Pancreas (tissue), 10 donors: ENCODE measurements at regions not wholly inside any gene's neighbourhood (a gene's known extent, or its start where the extent isn't known, plus 50 kb on each side); places are given as distances from the start of the nearest gene placed in this dataset.

ENCODE experiments used
- ATAC-seq, 4 donors: fragments of 200-7000 bp; cut with Tn5 transposase; one replicate each; pipeline versions ENCODE4 v1.8.0 to v1.9.1; 2020; ENCODE audit warnings: mild to moderate bottlenecking in 4 of 4, moderate library complexity in 4 of 4
- DNase-seq, 6 donors: peaks; one replicate each; pipeline ENCODE4 v3.0.0-alpha.2; 2020
- FAIRE-seq: peaks from 2 replicates; lab custom pipeline; 2012; peaks lifted over from hg19 to GRCh38; lab: Jason Lieb, UNC
- H3K27ac ChIP-seq, 4 donors: fragments of 200-600 bp; sonication (generic); 1 replicate in 3 of 4; 2 replicates in 1 of 4; pipeline versions ENCODE4 v1.5.0 to v1.8.0; 2020
- H3K27me3 ChIP-seq, 4 donors: fragments of 200-600 bp; one replicate each; pipeline ENCODE4 v1.8.0; 2021
- H3K36me3 ChIP-seq, 3 donors: fragments of 200-600 bp; sonication (generic) in 1 of 3; one replicate each; pipeline versions ENCODE4 v1.5.0 to v1.8.0; 2020 to 2021
- H3K4me1 ChIP-seq, 3 donors: fragments of 200-600 bp; one replicate each; pipeline ENCODE4 v1.8.0; 2021
- H3K4me3 ChIP-seq, 4 donors: fragments of 200-600 bp; sonication (generic) in 2 of 4; one replicate each; pipeline versions ENCODE4 v1.5.0 to v1.8.0; 2020 to 2021
- H3K9me3 ChIP-seq, 4 donors: fragments of 200-600 bp; one replicate each; pipeline ENCODE4 v1.8.0; 2021
- WGBS, 2 donors: extraction: QIAGEN DNeasy Blood & Tissue Kit; methylation state at CpG; one replicate each; pipeline ENCODE4 v1.1.7; 2013; 5-methylcytosine and 5-hydroxymethylcytosine counted together
- intact Hi-C, 3 donors: fragments of 100-400 bp; cut with DNase I; formaldehyde crosslinking; loops; one replicate each; pipeline versions ENCODE4 v1.11.1 to v1.14.2; 2022
- TF ChIP-seq, protein P1 (sequence below), 4 donors: fragments of 200-600 bp; sonication (generic) in 3 of 4; IDR thresholded peaks; one replicate each; pipeline versions ENCODE4 v1.5.0 to v1.8.0; 2021; ENCODE audit warnings: antibody characterized with exemption in 4 of 4
- donor health status: healthy with polysubstance abuse.
- donor health status: DM: no; HTN: no; CAD: no; lungs with moderate emphysema.
- donor health status: DM: no; HTN: no; CAD: no.
- donor health status: control.
- donor health status: control.
- donor health status: Bipolar disorder and iron deficiency.
- donor health status: DM: yes; HTN: yes; CAD: no.
- donor health status: DM: no; HTN: no; CAD: no.
- donor health status: DM: no; HTN: no; CAD: no.
- donor health status: DM: yes; HTN: yes; CAD: no.

DNA sequence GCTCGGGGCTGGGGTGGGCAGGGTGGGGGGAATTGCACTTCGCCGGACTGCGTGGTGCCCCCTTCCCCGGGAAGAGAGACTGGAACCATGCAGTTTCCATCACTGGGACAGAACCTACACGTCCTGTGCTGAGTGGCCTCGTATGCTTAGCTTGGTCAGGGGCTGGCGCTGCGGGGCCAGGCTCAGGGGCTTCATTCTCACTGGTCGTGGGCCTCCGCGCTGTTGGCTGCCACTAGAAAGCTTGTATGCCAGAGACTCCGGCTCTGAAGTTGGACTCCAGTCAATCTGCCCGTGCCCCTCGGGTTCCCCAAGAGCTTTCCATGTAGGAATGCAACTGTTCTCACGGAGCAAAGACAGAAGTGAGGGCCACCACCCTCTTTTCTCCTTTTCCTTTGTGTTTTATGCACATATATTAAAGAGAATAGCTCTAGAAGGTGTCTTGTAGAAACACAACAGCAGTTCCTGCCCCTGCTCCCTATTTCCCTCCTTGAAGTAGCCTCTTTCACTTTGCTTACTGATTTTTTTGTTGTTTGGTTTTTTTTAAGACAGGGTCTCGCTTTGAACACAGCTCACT is 64.0 kb upstream of the YWHAQ start:
- 83 to 89% methylated on average over 17 of the region's 17 CpGs for WGBS, 2 donors
- no peaks in the 10 kb centered on the region for H3K9me3 ChIP-seq
- H3K36me3 ChIP-seq, result no peaks in the 10 kb centered on the region
- H3K4me1 ChIP-seq, result no peaks in the 10 kb centered on the region
- ATAC-seq (no peak), DNase-seq (no peak), FAIRE-seq (no peak)
- TF ChIP-seq, protein P1, sequence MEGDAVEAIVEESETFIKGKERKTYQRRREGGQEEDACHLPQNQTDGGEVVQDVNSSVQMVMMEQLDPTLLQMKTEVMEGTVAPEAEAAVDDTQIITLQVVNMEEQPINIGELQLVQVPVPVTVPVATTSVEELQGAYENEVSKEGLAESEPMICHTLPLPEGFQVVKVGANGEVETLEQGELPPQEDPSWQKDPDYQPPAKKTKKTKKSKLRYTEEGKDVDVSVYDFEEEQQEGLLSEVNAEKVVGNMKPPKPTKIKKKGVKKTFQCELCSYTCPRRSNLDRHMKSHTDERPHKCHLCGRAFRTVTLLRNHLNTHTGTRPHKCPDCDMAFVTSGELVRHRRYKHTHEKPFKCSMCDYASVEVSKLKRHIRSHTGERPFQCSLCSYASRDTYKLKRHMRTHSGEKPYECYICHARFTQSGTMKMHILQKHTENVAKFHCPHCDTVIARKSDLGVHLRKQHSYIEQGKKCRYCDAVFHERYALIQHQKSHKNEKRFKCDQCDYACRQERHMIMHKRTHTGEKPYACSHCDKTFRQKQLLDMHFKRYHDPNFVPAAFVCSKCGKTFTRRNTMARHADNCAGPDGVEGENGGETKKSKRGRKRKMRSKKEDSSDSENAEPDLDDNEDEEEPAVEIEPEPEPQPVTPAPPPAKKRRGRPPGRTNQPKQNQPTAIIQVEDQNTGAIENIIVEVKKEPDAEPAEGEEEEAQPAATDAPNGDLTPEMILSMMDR (IDR thresholded peaks at IDR 0.05), result no peak
- no peaks in the 10 kb centered on the region for H3K27me3 ChIP-seq
- no peak overlapping the region for H3K4me3 ChIP-seq
- intact Hi-C loops, result no loop called here
- no peak overlapping the region for H3K27ac ChIP-seq

- Histone ChIP-seq H3K27ac (no peak overlapping the region), H3K4me3 (no peak overlapping the region), H3K27me3 (no peaks in the 10 kb centered on the region), H3K4me1 (no peaks in the 10 kb centered on the region), H3K36me3 (no peaks in the 10 kb centered on the region), H3K9me3 (no peaks in the 10 kb centered on the region)
- TF ChIP-seq, protein P1 (IDR thresholded peaks at IDR 0.05), result no peak
- WGBS, 2 donors, result 74 to 78% methylated on average over 6 of the region's 6 CpGs
- intact Hi-C loops, result no loop called here
- no peak for ATAC-seq
- no peak for FAIRE-seq
- DNase-seq, result no peak
Observed at GRCh38 chr2:9695941-9696340, 65.1 kb upstream of the YWHAQ start.

GRCh38 chr2:9696731-9697130 is 65.9 kb upstream of the YWHAQ start:
- ATAC-seq (no peak), FAIRE-seq (no peak), DNase-seq (no peak)
- TF ChIP-seq, protein P1 (IDR thresholded peaks at IDR 0.05), result no peak
- Histone ChIP-seq H3K27ac (no peak overlapping the region), H3K4me3 (no peak overlapping the region), H3K27me3 (no peaks in the 10 kb centered on the region), H3K9me3 (no peaks in the 10 kb centered on the region), H3K36me3 (no peaks in the 10 kb centered on the region), H3K4me1 (no peaks in the 10 kb centered on the region)
- intact Hi-C loops, result no loop called here
- WGBS, 2 donors, result 63 to 81% methylated on average over 4 of the region's 4 CpGs

DNA sequence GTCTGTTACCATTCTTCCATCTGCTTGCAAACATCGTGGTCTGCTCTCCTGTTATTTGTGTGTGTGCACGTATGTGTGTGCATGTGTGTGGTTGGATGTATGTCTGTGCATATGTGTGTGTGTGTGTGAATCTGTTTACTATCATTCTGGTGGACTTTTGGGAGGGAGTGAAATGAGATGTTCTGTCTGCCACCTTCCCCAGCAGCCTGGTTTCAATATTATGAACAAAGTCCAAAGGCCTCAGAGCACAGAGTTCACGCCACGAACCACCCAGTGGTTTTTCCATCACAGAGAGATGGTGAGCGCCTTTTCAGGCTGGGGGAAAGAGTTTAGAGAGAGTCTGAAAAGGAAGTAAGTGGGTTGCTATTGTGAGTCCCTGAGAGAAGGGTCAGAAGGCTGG is 67.1 kb upstream of the YWHAQ start:
- Histone ChIP-seq H3K4me3 (no peak overlapping the region), H3K27ac (no peak overlapping the region), H3K27me3 (no peaks in the 10 kb centered on the region), H3K4me1 (no peaks in the 10 kb centered on the region), H3K36me3 (no peaks in the 10 kb centered on the region), H3K9me3 (no peaks in the 10 kb centered on the region)
- TF ChIP-seq, protein P1 (IDR thresholded peaks at IDR 0.05), result no peak
- intact Hi-C loops, result no loop called here
- 58 to 85% methylated on average over 5 of the region's 5 CpGs for WGBS, 2 donors
- DNase-seq (no peak), ATAC-seq (no peak), FAIRE-seq (no peak)

- TF ChIP-seq, protein P1 (IDR thresholded peaks at IDR 0.05), result no peak
- no peak for ATAC-seq
- intact Hi-C loops, result no loop called here
- Histone ChIP-seq H3K4me1 (no peaks in the 10 kb centered on the region), H3K9me3 (no peaks in the 10 kb centered on the region), H3K27me3 (no peaks in the 10 kb centered on the region), H3K36me3 (no peaks in the 10 kb centered on the region), H3K27ac (no peak overlapping the region), H3K4me3 (no peak overlapping the region)
- whole genome bisulfite sequencing, 2 donors, result 72 to 86% methylated on average over 15 of the region's 15 CpGs
- FAIRE-seq, result no peak
- DNase-seq, result no peak
Observed at GRCh38 chr2:9699139-9700108, 68.6 kb upstream of the YWHAQ start.
